DND-41 (cell line): ENCODE measurements at regions not wholly inside any gene's neighbourhood (a gene's known extent, or its start where the extent isn't known, plus 50 kb on each side); places are given as distances from the start of the nearest gene placed in this dataset.

Experiments
- ATAC-seq: fragments of 200-7000 bp; cut with Tn5 transposase; 3 replicates; pipeline ENCODE4 v1.9.1; 2021; ENCODE audit warnings: low read depth; ENCODE audit not compliant: insufficient read depth
- DNase-seq: peaks from one replicate; pipeline ENCODE4 v3.0.0-alpha.2; 2020
- H2AFZ ChIP-seq: 2 replicates; pipeline ENCODE4 v1.6.0; 2012; ENCODE audit warnings: low read depth, low read length
- H3K27ac ChIP-seq: 2 replicates; pipeline ENCODE4 v1.5.1; 2012; ENCODE audit warnings: low read length, inconsistent platforms
- H3K27me3 ChIP-seq: fragments of 200-600 bp; sonication (generic); 2 replicates; pipeline ENCODE4 v1.6.0; 2012; ENCODE audit warnings: low read length, mild to moderate bottlenecking, inconsistent platforms; ENCODE audit not compliant: insufficient read depth, poor library complexity
- H3K36me3 ChIP-seq: 2 replicates; pipeline ENCODE4 v1.5.1; 2012; ENCODE audit warnings: low read length, inconsistent platforms; ENCODE audit not compliant: insufficient read depth
- H3K4me1 ChIP-seq: 2 replicates; pipeline ENCODE4 v1.5.1; 2012; ENCODE audit warnings: mild to moderate bottlenecking, low read length; ENCODE audit not compliant: insufficient read depth
- H3K4me2 ChIP-seq: 2 replicates; pipeline ENCODE4 v1.6.0; 2012; ENCODE audit warnings: mild to moderate bottlenecking, moderate library complexity, low read length, inconsistent platforms; ENCODE audit not compliant: insufficient read depth
- H3K4me3 ChIP-seq, 2 experiments: fragments of 200-600 bp in 1 of 2; shearing (Covaris generic) in 1 of 2; 2 replicates each; pipeline ENCODE4 v1.5.1; 2012 to 2016; ENCODE audit warnings: inconsistent platforms in 2 of 2, low read length in 2 of 2, mild to moderate bottlenecking in 2 of 2, low read depth in 1 of 2, moderate library complexity in 1 of 2
- H3K79me2 ChIP-seq: 2 replicates; pipeline ENCODE4 v1.6.0; 2012; ENCODE audit warnings: low read length, inconsistent platforms; ENCODE audit not compliant: insufficient read depth
- H3K9ac ChIP-seq: 2 replicates; pipeline ENCODE4 v1.6.0; 2012; ENCODE audit warnings: low read depth, mild to moderate bottlenecking, inconsistent platforms, low read length, moderate library complexity
- H3K9me3 ChIP-seq: 2 replicates; pipeline ENCODE4 v1.5.1; 2012; ENCODE audit warnings: low read length, moderate library complexity, mild to moderate bottlenecking, inconsistent platforms; ENCODE audit not compliant: insufficient read depth, severe bottlenecking
- H4K20me1 ChIP-seq: 2 replicates; pipeline ENCODE4 v1.6.0; 2012; ENCODE audit warnings: low read length; ENCODE audit not compliant: insufficient read depth
- EZH2 ChIP-seq: IDR thresholded peaks from 3 replicates; pipeline ENCODE4 v1.6.1; 2012; ENCODE audit warnings: borderline replicate concordance, low read depth, mild to moderate bottlenecking, moderate library complexity, low read length, inconsistent platforms; ENCODE audit not compliant: severe bottlenecking
- TF ChIP-seq, protein P1 (sequence below): IDR thresholded peaks from 2 replicates; pipeline ENCODE4 v1.5.1; 2012; ENCODE audit warnings: borderline replicate concordance, low read length, moderate library complexity, mild to moderate bottlenecking; ENCODE audit not compliant: poor library complexity, severe bottlenecking; ENCODE audit errors: extremely low read depth

DNA sequence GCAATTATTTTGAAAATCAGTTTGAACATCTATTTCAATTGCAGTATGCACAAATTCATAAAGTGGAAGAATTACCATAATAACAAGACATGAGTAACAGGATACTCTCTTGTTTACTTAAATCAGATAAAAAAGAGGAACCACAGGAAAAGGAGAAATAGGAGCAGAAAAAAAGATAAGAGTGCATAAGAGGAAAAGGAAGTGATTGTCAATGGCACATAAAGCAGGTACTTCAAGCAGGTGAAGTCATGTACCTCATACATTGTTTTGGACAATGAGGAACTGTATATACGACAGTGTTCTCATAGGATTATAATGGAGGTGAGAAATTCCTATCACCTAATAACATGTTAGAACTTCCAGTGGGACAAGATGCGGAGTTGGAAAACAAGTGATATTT is 334.5 kb upstream of the PCDH7 start:
- no peak overlapping the region for H2AFZ ChIP-seq
- ATAC-seq (no peak), DNase-seq (no peak)
- H3K9ac ChIP-seq, result no peak overlapping the region
- TF ChIP-seq, protein P1, sequence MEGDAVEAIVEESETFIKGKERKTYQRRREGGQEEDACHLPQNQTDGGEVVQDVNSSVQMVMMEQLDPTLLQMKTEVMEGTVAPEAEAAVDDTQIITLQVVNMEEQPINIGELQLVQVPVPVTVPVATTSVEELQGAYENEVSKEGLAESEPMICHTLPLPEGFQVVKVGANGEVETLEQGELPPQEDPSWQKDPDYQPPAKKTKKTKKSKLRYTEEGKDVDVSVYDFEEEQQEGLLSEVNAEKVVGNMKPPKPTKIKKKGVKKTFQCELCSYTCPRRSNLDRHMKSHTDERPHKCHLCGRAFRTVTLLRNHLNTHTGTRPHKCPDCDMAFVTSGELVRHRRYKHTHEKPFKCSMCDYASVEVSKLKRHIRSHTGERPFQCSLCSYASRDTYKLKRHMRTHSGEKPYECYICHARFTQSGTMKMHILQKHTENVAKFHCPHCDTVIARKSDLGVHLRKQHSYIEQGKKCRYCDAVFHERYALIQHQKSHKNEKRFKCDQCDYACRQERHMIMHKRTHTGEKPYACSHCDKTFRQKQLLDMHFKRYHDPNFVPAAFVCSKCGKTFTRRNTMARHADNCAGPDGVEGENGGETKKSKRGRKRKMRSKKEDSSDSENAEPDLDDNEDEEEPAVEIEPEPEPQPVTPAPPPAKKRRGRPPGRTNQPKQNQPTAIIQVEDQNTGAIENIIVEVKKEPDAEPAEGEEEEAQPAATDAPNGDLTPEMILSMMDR, result no peak
- TF ChIP-seq EZH2, result no peak
- H3K4me2 ChIP-seq, result no peak overlapping the region
- no peaks in the 10 kb centered on the region for H3K27me3 ChIP-seq
- no peaks in the 10 kb centered on the region for H3K36me3 ChIP-seq
- no peaks in the 10 kb centered on the region for H3K4me1 ChIP-seq
- H3K4me3 ChIP-seq, result no peak overlapping the region
- no peaks in the 10 kb centered on the region for H4K20me1 ChIP-seq
- H3K27ac ChIP-seq, result no peak overlapping the region
- no peaks in the 10 kb centered on the region for H3K9me3 ChIP-seq
- no peaks in the 10 kb centered on the region for H3K79me2 ChIP-seq

DNA sequence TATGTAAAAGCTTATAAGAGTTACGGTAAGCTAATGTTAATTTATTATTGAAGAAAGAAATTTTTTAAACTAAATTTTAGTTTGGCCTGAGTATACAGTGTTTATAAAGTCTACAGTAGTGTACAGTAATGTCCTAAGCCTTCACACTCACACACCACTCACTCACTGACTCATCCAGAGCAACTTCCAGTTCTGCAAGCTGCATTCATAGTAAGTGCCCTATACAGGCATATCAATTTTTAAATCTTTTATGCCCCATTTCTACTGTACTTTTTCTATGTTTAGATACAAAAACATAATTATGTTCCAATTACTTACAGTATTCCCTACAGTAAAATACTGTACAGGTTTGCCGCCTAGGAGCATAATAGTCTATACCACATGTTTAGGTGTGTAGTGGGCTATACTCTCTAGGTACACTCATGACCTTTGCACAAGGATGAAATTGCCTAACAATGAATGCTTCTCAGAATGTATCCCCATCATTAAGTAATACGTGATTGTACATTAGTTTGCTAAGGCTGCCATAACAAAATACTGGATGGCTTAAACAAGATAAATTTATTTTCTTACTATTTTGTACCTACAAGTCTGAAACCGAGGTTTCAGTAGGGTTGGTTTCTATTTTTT is 333.8 kb upstream of the PCDH7 start:
- no peak overlapping the region for H2AFZ ChIP-seq
- H3K27me3 ChIP-seq, result no peaks in the 10 kb centered on the region
- TF ChIP-seq, protein P1, result no peak
- DNase-seq (no peak), ATAC-seq (no peak)
- no peak overlapping the region for H3K27ac ChIP-seq
- no peak overlapping the region for H3K4me2 ChIP-seq
- no peaks in the 10 kb centered on the region for H4K20me1 ChIP-seq
- no peaks in the 10 kb centered on the region for H3K4me1 ChIP-seq
- no peaks in the 10 kb centered on the region for H3K36me3 ChIP-seq
- H3K9ac ChIP-seq, result no peak overlapping the region
- no peak overlapping the region for H3K4me3 ChIP-seq
- H3K79me2 ChIP-seq, result no peaks in the 10 kb centered on the region
- H3K9me3 ChIP-seq, result no peaks in the 10 kb centered on the region

DNA sequence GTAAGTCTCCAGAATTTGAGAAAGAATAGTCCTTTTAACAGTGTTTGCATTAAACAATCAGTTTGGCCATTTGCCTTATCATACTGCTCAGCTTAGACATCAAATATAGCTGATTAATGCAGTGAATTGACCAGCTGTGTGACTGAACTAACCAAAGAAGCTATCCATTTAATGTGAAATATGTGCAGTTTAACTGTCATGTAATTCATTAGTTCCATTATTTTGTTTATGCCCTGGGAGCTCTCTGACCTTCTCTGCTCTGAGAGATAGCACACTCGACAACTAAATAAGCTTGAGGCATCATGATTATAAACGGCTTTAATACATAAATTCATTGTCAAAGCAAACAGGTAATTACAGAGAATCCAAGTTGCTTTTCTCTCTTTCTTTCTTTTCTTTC is 324.3 kb upstream of the PCDH7 start:
- no peak for ATAC-seq
- Histone ChIP-seq H2AFZ (no peak overlapping the region), H3K9ac (no peak overlapping the region), H3K79me2 (no peaks in the 10 kb centered on the region), H3K27ac (no peak overlapping the region), H3K4me2 (no peak overlapping the region), H3K27me3 (no peaks in the 10 kb centered on the region), H3K9me3 (peaks cover 5% of the 10 kb centered on the region), H4K20me1 (no peaks in the 10 kb centered on the region), H3K4me3 (no peak overlapping the region), H3K4me1 (no peaks in the 10 kb centered on the region), H3K36me3 (no peaks in the 10 kb centered on the region)
- no peak for DNase-seq
- TF ChIP-seq, protein P1, result no peak
- TF ChIP-seq EZH2, result no peak
